Fibroblast of lung (primary cell): ENCODE measurements at regions not wholly inside any gene's neighbourhood (a gene's known extent, or its start where the extent isn't known, plus 50 kb on each side); places are given as distances from the start of the nearest gene placed in this dataset.

Experiments used
- DNase-seq, 2 donors: peaks; one replicate each; pipeline versions ENCODE4 v3.0.0 to v3.0.0-alpha.2; 2010; ENCODE audit warnings: low read depth in 2 of 2
- H2AFZ ChIP-seq: 2 replicates; pipeline ENCODE4 v1.5.1; 2012; ENCODE audit warnings: low read length, control low read depth, inconsistent platforms
- H3K27ac ChIP-seq: 2 replicates; pipeline ENCODE4 v1.5.1; 2011; ENCODE audit warnings: low read length, control low read depth; ENCODE audit not compliant: insufficient read depth
- H3K27me3 ChIP-seq: 2 replicates; pipeline ENCODE4 v1.5.1; 2011; ENCODE audit warnings: mild to moderate bottlenecking, low read length; ENCODE audit not compliant: control insufficient read depth, insufficient read depth
- H3K36me3 ChIP-seq: 2 replicates; pipeline ENCODE4 v1.5.1; 2011; ENCODE audit warnings: low read length; ENCODE audit not compliant: control insufficient read depth, insufficient read depth
- H3K4me1 ChIP-seq: 2 replicates; pipeline ENCODE4 v1.5.1; 2011; ENCODE audit warnings: low read length; ENCODE audit not compliant: control insufficient read depth, insufficient read depth; ENCODE audit errors: extremely low read depth
- H3K4me2 ChIP-seq: 2 replicates; pipeline ENCODE4 v1.5.1; 2011; ENCODE audit warnings: low read length, control low read depth; ENCODE audit not compliant: insufficient read depth; ENCODE audit errors: extremely low read depth
- H3K4me3 ChIP-seq, 4 experiments: fragments of 200-600 bp in 1 of 4; sonication (generic) in 1 of 4; replicated peaks in 1 of 4; 2 replicates each; pipeline ENCODE4 v1.5.1; 2011 to 2016; ENCODE audit warnings: low read length in 4 of 4, low read depth in 3 of 4, mild to moderate bottlenecking in 3 of 4, control low read depth in 2 of 4, inconsistent platforms in 1 of 4, mixed read lengths in 1 of 4; ENCODE audit not compliant: insufficient read depth in 1 of 4; ENCODE audit errors: control extremely low read depth in 1 of 4
- H3K79me2 ChIP-seq: 2 replicates; pipeline ENCODE4 v1.5.1; 2012; ENCODE audit warnings: mild to moderate bottlenecking, low read length, inconsistent platforms; ENCODE audit not compliant: control insufficient read depth, insufficient read depth
- H3K9ac ChIP-seq: 2 replicates; pipeline ENCODE4 v1.5.1; 2011; ENCODE audit warnings: mild to moderate bottlenecking, low read length, control low read depth; ENCODE audit not compliant: insufficient read depth
- H3K9me3 ChIP-seq: 2 replicates; pipeline ENCODE4 v1.5.1; 2012; ENCODE audit warnings: low read depth, low read length; ENCODE audit not compliant: control insufficient read depth, insufficient read depth
- H4K20me1 ChIP-seq: 2 replicates; pipeline ENCODE4 v1.5.1; 2011; ENCODE audit warnings: low read length; ENCODE audit not compliant: control insufficient read depth, insufficient read depth; ENCODE audit errors: extremely low read depth
- CTCF ChIP-seq, 2 donors: IDR thresholded peaks in 1 of 2; conservative IDR thresholded peaks in 1 of 2; 1 replicate in 1 of 2; 2 replicates in 1 of 2; pipeline ENCODE4 v1.5.1; 2011 to 2012; ENCODE audit warnings: low read length in 2 of 2, control low read depth in 1 of 2, inconsistent platforms in 1 of 2, low read depth in 1 of 2, mild to moderate bottlenecking in 1 of 2
- EZH2 ChIP-seq: IDR thresholded peaks from 2 replicates; pipeline ENCODE4 v1.5.1; 2012; ENCODE audit warnings: low read length, control low read depth, mild to moderate bottlenecking; ENCODE audit errors: missing control alignments

GRCh38 chr7:134376693-134377092, 60.0 kb upstream of the SLC35B4 start:
- Histone ChIP-seq H3K9ac (no peak overlapping the region), H3K27ac (no peak overlapping the region), H3K9me3 (no peaks in the 10 kb centered on the region), H2AFZ (no peak overlapping the region), H3K27me3 (no peaks in the 10 kb centered on the region), H3K79me2 (no peaks in the 10 kb centered on the region), H3K4me3 (no peak overlapping the region), H4K20me1 (no peaks in the 10 kb centered on the region), H3K4me1 (no peaks in the 10 kb centered on the region), H3K4me2 (no peak overlapping the region), H3K36me3 (no peaks in the 10 kb centered on the region)
- no peak for DNase-seq
- no peak for TF ChIP-seq CTCF (conservative IDR thresholded peaks at IDR 0.05 in 1 of 2, IDR thresholded peaks at IDR 0.05 in 1 of 2; ENCODE audit: low read depth in 1 of 2, low read length in 2 of 2)

GRCh38 chr7:134375206-134375605, 58.5 kb upstream of the SLC35B4 start:
- no peaks in the 10 kb centered on the region for H3K9me3 ChIP-seq
- H4K20me1 ChIP-seq, result no peaks in the 10 kb centered on the region
- no peak overlapping the region for H3K9ac ChIP-seq
- no peaks in the 10 kb centered on the region for H3K36me3 ChIP-seq
- no peaks in the 10 kb centered on the region for H3K79me2 ChIP-seq
- no peaks in the 10 kb centered on the region for H3K4me1 ChIP-seq
- no peak for DNase-seq
- no peak overlapping the region for H2AFZ ChIP-seq
- TF ChIP-seq CTCF (conservative IDR thresholded peaks at IDR 0.05 in 1 of 2, IDR thresholded peaks at IDR 0.05 in 1 of 2; ENCODE audit: low read depth in 1 of 2, low read length in 2 of 2) (no peak), EZH2 (no peak)
- H3K4me2 ChIP-seq, result no peak overlapping the region
- H3K27me3 ChIP-seq, result no peaks in the 10 kb centered on the region
- no peak overlapping the region for H3K27ac ChIP-seq
- no peak overlapping the region for H3K4me3 ChIP-seq

GRCh38 chr7:134374791-134375190, 58.1 kb upstream of the SLC35B4 start:
- Histone ChIP-seq H2AFZ (no peak overlapping the region), H4K20me1 (no peaks in the 10 kb centered on the region), H3K4me2 (no peak overlapping the region), H3K9me3 (no peaks in the 10 kb centered on the region), H3K9ac (no peak overlapping the region), H3K36me3 (no peaks in the 10 kb centered on the region), H3K4me1 (no peaks in the 10 kb centered on the region), H3K27ac (no peak overlapping the region), H3K27me3 (no peaks in the 10 kb centered on the region), H3K4me3 (no peak overlapping the region), H3K79me2 (no peaks in the 10 kb centered on the region)
- TF ChIP-seq CTCF (conservative IDR thresholded peaks at IDR 0.05 in 1 of 2, IDR thresholded peaks at IDR 0.05 in 1 of 2; ENCODE audit: low read depth in 1 of 2, low read length in 2 of 2) (no peak), EZH2 (no peak)
- DNase-seq, result no peak
